ENCODE measurements at regions not wholly inside any gene's neighbourhood (a gene's known extent, or its start where the extent isn't known, plus 50 kb on each side); places are given as distances from the start of the nearest gene placed in this dataset.

- no peaks in the 10 kb centered on the region for H3K79me2 ChIP-seq (ENCODE audit: low read depth)
- no peak overlapping the region for H2AFZ ChIP-seq
- no peak for TF ChIP-seq EZH2 (IDR thresholded peaks at IDR 0.05; ENCODE audit: low read depth)
- TF ChIP-seq CTCF (conservative IDR thresholded peaks at IDR 0.05) = no peak
- no peaks in the 10 kb centered on the region for H3K9me3 ChIP-seq (ENCODE audit: insufficient read depth, low read depth)
- H4K20me1 ChIP-seq (ENCODE audit: insufficient read depth) = no peaks in the 10 kb centered on the region
- intact Hi-C loops (cut with micrococcal nuclease; ENCODE audit: unreplicated experiment) = no loop called here
- DNase-seq = no peak
- no TSS peak for BruUV-seq (replicated peaks)
- H3K27ac ChIP-seq = no peak overlapping the region
- H3K36me3 ChIP-seq (ENCODE audit: low read depth) = no peaks in the 10 kb centered on the region
- no peak overlapping the region for H3K4me2 ChIP-seq
- POLR2A ChIA-PET (ENCODE audit: unreplicated experiment) = no interaction called here
- no peaks in the 10 kb centered on the region for H3F3A ChIP-seq (ENCODE audit: insufficient read depth, low read depth)
- H3K27me3 ChIP-seq (ENCODE audit: insufficient read depth, low read depth) = no peaks in the 10 kb centered on the region
- CTCF ChIA-PET = no interaction called here
- H3K9me2 ChIP-seq (ENCODE audit: insufficient read depth) = no peaks in the 10 kb centered on the region
- no peaks in the 10 kb centered on the region for H3K4me1 ChIP-seq (replicated peaks; ENCODE audit: insufficient read depth)
- no peak overlapping the region for H3K4me3 ChIP-seq
Measured at GRCh38 chr3:69505770-69506407, 120.0 kb upstream of the FRMD4B start.

GRCh38 chr3:69504232-69504631, 118.3 kb upstream of the FRMD4B start:
- no TSS peak for BruUV-seq (replicated peaks)
- no peaks in the 10 kb centered on the region for H3K79me2 ChIP-seq (ENCODE audit: low read depth)
- intact Hi-C loops (cut with micrococcal nuclease; ENCODE audit: unreplicated experiment) = no loop called here
- H3K27me3 ChIP-seq (ENCODE audit: insufficient read depth, low read depth) = no peaks in the 10 kb centered on the region
- no peaks in the 10 kb centered on the region for H3F3A ChIP-seq (ENCODE audit: insufficient read depth, low read depth)
- ChIA-PET CTCF (no interaction called here), POLR2A (ENCODE audit: unreplicated experiment) (no interaction called here)
- no peak overlapping the region for H2AFZ ChIP-seq
- DNase-seq = no peak
- no peak overlapping the region for H3K4me2 ChIP-seq
- no peak overlapping the region for H3K27ac ChIP-seq
- TF ChIP-seq EZH2 (IDR thresholded peaks at IDR 0.05; ENCODE audit: low read depth) (no peak), CTCF (conservative IDR thresholded peaks at IDR 0.05) (no peak)
- no peak overlapping the region for H3K4me3 ChIP-seq
- H3K9me3 ChIP-seq (ENCODE audit: insufficient read depth, low read depth) = no peaks in the 10 kb centered on the region
- no peaks in the 10 kb centered on the region for H3K9me2 ChIP-seq (ENCODE audit: insufficient read depth)
- H4K20me1 ChIP-seq (ENCODE audit: insufficient read depth) = no peaks in the 10 kb centered on the region
- no peaks in the 10 kb centered on the region for H3K4me1 ChIP-seq (replicated peaks; ENCODE audit: insufficient read depth)
- H3K36me3 ChIP-seq (ENCODE audit: low read depth) = no peaks in the 10 kb centered on the region

GRCh38 chr3:69500604-69501003, 114.7 kb upstream of the FRMD4B start:
- POLR2A ChIA-PET (ENCODE audit: unreplicated experiment) = no interaction called here
- BruUV-seq (replicated peaks) = no TSS peak
- Histone ChIP-seq H4K20me1 (ENCODE audit: insufficient read depth) (no peaks in the 10 kb centered on the region), H3K27ac (no peak overlapping the region), H3K9me2 (ENCODE audit: insufficient read depth) (no peaks in the 10 kb centered on the region), H3K9me3 (ENCODE audit: insufficient read depth, low read depth) (no peaks in the 10 kb centered on the region), H3K4me2 (no peak overlapping the region), H2AFZ (no peak overlapping the region), H3F3A (ENCODE audit: insufficient read depth, low read depth) (no peaks in the 10 kb centered on the region), H3K4me3 (no peak overlapping the region), H3K79me2 (ENCODE audit: low read depth) (no peaks in the 10 kb centered on the region), H3K36me3 (ENCODE audit: low read depth) (no peaks in the 10 kb centered on the region), H3K27me3 (ENCODE audit: insufficient read depth, low read depth) (no peaks in the 10 kb centered on the region), H3K4me1 (replicated peaks; ENCODE audit: insufficient read depth) (no peaks in the 10 kb centered on the region)
- CTCF ChIA-PET = no interaction called here
- no peak for DNase-seq
- intact Hi-C loops (cut with micrococcal nuclease; ENCODE audit: unreplicated experiment) = no loop called here
- TF ChIP-seq EZH2 (IDR thresholded peaks at IDR 0.05; ENCODE audit: low read depth) (no peak), CTCF (conservative IDR thresholded peaks at IDR 0.05) (no peak)
